Upper lobe of left lung (tissue), 4 donors: ENCODE measurements at regions not wholly inside any gene's neighbourhood (a gene's known extent, or its start where the extent isn't known, plus 50 kb on each side); places are given as distances from the start of the nearest gene placed in this dataset.

Experiments used
- EP300 ChIP-seq, 4 donors: sonication (generic); formaldehyde crosslinking; IDR thresholded peaks; one replicate each; pipeline ENCODE4 v1.5.1; 2017; ENCODE audit warnings: antibody characterized with exemption in 4 of 4, control low read depth in 2 of 4
- POLR2AphosphoS5 ChIP-seq, 2 donors: sonication (generic); formaldehyde crosslinking; IDR thresholded peaks; one replicate each; pipeline ENCODE4 v1.5.1; 2017; ENCODE audit warnings: antibody characterized with exemption in 2 of 2
- TF ChIP-seq, protein P1 (sequence below), 6 experiments: fragments of 450-650 bp in 4 of 6; fragments of 200-600 bp in 2 of 6; sonication (generic) in 2 of 6; IDR thresholded peaks; one replicate each; pipeline ENCODE4 v1.5.1; 2016 to 2019; ENCODE audit warnings: antibody characterized with exemption in 6 of 6

DNA sequence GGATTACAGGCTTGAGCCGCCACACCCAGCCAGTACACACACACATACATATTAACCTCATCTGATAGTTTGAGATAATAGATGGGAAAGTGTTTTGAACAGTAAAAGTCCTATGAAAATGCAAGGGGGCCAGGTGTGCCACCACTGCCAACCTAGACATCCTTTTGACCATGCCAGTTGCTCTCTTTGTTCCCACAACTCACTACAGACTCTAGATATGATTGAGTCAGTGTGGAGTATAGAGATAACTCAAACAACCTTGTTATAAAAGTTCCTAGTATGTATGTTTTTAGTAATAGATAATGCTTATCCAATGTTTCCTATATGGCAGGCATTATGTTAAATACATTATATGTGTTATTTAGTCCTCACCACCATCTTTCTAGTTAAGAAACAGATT lies 72.7 kb upstream of the JAK1 start:
- TF ChIP-seq, protein P1, sequence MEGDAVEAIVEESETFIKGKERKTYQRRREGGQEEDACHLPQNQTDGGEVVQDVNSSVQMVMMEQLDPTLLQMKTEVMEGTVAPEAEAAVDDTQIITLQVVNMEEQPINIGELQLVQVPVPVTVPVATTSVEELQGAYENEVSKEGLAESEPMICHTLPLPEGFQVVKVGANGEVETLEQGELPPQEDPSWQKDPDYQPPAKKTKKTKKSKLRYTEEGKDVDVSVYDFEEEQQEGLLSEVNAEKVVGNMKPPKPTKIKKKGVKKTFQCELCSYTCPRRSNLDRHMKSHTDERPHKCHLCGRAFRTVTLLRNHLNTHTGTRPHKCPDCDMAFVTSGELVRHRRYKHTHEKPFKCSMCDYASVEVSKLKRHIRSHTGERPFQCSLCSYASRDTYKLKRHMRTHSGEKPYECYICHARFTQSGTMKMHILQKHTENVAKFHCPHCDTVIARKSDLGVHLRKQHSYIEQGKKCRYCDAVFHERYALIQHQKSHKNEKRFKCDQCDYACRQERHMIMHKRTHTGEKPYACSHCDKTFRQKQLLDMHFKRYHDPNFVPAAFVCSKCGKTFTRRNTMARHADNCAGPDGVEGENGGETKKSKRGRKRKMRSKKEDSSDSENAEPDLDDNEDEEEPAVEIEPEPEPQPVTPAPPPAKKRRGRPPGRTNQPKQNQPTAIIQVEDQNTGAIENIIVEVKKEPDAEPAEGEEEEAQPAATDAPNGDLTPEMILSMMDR (IDR thresholded peaks at IDR 0.05): no peak
- TF ChIP-seq POLR2AphosphoS5 (IDR thresholded peaks at IDR 0.05) (no peak), EP300 (IDR thresholded peaks at IDR 0.05) (no peak)
